ENCODE measurements at regions not wholly inside any gene's neighbourhood (a gene's known extent, or its start where the extent isn't known, plus 50 kb on each side); places are given as distances from the start of the nearest gene placed in this dataset.

DNA sequence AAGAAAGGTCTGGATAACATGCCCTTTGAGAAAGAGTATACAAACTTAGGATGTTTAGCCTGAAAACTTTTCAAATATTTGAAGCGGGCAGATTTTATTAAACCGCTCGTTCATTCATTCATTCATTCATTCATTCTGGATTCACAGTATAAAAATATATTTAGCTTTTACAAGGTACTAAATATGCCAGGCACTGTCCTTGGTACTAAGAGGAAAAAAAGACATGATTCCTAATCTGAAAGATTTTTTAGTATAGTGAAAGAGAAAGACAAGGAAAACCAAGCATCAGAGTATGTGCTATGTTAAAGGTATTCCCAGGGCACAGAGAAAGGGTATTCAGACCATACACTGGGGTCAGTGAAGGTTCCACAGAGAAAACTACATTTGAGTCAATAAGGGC lies 299.7 kb downstream of the BCAT1 start:
- peaks cover 11% of the 10 kb centered on the region for H3K27me3 Mint-ChIP-seq (ENCODE audit: unreplicated experiment)
- no peak overlapping the region for H3K4me3 Mint-ChIP-seq (ENCODE audit: unreplicated experiment)
- DNase-seq (ENCODE audit: extremely low spot score, unreplicated experiment), result no peak
- H3K27ac Mint-ChIP-seq (ENCODE audit: unreplicated experiment), result no peak overlapping the region
- H3K9me3 Mint-ChIP-seq (ENCODE audit: unreplicated experiment), result peaks cover 5% of the 10 kb centered on the region
- H3K4me1 Mint-ChIP-seq (ENCODE audit: unreplicated experiment), result no peaks in the 10 kb centered on the region
- H3K36me3 Mint-ChIP-seq (ENCODE audit: unreplicated experiment), result no peaks in the 10 kb centered on the region
- TF ChIP-seq, protein P1, sequence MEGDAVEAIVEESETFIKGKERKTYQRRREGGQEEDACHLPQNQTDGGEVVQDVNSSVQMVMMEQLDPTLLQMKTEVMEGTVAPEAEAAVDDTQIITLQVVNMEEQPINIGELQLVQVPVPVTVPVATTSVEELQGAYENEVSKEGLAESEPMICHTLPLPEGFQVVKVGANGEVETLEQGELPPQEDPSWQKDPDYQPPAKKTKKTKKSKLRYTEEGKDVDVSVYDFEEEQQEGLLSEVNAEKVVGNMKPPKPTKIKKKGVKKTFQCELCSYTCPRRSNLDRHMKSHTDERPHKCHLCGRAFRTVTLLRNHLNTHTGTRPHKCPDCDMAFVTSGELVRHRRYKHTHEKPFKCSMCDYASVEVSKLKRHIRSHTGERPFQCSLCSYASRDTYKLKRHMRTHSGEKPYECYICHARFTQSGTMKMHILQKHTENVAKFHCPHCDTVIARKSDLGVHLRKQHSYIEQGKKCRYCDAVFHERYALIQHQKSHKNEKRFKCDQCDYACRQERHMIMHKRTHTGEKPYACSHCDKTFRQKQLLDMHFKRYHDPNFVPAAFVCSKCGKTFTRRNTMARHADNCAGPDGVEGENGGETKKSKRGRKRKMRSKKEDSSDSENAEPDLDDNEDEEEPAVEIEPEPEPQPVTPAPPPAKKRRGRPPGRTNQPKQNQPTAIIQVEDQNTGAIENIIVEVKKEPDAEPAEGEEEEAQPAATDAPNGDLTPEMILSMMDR (IDR thresholded peaks at IDR 0.05), result no peak

DNA sequence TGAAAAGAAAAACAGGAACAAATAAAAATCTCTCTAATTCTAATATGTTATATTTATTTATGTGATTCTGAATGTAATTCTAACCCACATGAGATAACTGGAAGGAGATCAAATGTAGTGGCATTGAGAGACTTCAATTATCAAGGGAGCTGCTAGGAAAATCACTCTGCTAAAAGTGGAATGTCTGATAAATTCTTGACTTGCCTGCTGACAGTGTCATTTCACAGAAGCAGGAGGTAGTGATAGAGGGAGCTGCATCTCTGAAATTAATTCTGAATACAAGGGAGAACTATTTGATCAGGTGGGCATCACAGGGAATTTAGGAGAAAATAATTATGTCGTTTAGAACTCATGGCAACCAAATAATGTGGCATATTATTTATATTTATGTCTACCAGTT lies 303.6 kb downstream of the BCAT1 start:
- no peak overlapping the region for H3K27ac Mint-ChIP-seq (ENCODE audit: unreplicated experiment)
- DNase-seq (ENCODE audit: extremely low spot score, unreplicated experiment), result no peak
- peaks cover 5% of the 10 kb centered on the region for H3K9me3 Mint-ChIP-seq (ENCODE audit: unreplicated experiment)
- H3K4me1 Mint-ChIP-seq (ENCODE audit: unreplicated experiment), result no peaks in the 10 kb centered on the region
- H3K27me3 Mint-ChIP-seq (ENCODE audit: unreplicated experiment), result peaks cover 12% of the 10 kb centered on the region
- TF ChIP-seq, protein P1 (IDR thresholded peaks at IDR 0.05), result no peak
- no peak overlapping the region for H3K4me3 Mint-ChIP-seq (ENCODE audit: unreplicated experiment)
- H3K36me3 Mint-ChIP-seq (ENCODE audit: unreplicated experiment), result no peaks in the 10 kb centered on the region

DNA sequence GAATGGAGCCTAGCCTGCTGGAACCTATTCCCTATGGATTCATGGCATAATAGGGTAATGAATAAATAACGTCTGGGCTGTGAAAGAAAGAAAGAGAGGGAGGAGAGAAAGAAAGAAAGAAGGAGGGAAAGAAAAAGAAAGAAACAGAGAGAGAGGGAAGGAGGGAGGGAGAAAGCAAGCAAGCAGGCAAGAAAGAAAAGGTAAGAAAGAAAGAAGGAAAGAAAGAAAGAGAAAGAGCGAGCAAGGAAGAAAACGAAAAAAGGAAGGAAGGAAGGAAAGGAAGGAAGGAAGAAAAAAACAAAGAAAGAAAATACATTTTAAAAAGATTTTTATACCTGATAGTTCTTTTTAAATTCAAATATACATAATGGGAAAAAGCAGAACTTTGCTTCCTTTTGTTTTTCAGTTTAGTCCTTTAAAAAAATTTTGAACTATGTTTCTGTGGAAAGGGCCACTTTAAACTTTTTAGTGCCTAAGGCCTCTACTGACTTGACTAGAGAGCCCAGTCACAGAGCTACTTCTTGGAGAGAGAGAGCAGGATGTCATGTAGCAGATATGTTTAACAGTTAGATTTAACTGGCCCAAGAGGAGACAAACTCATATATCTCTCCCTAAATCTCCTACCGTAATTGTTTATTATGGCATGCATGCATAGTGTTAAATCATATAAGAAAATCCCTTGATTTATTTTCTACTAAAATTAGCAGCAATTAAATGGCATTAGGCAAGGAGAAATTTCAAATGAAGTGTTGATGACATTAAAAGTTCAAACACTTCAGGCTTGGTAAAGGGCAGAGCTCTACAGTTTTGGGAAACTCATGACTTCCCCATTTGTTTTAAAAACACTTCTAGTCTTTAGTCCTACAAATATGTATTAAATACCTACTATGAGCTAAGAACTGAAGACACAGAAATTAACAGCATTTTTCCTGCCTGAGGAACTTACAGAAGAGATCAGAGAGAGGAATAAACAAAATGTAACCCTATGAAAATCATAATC lies 305.5 kb downstream of the BCAT1 start:
- Mint-ChIP-seq H3K27ac (ENCODE audit: unreplicated experiment) (no peak overlapping the region), H3K4me3 (ENCODE audit: unreplicated experiment) (no peak overlapping the region), H3K4me1 (ENCODE audit: unreplicated experiment) (no peaks in the 10 kb centered on the region), H3K27me3 (ENCODE audit: unreplicated experiment) (peaks cover 11% of the 10 kb centered on the region), H3K36me3 (ENCODE audit: unreplicated experiment) (no peaks in the 10 kb centered on the region), H3K9me3 (ENCODE audit: unreplicated experiment) (peaks cover 5% of the 10 kb centered on the region)
- TF ChIP-seq, protein P1 (IDR thresholded peaks at IDR 0.05), result no peak
- DNase-seq (ENCODE audit: extremely low spot score, unreplicated experiment), result no peak

DNA sequence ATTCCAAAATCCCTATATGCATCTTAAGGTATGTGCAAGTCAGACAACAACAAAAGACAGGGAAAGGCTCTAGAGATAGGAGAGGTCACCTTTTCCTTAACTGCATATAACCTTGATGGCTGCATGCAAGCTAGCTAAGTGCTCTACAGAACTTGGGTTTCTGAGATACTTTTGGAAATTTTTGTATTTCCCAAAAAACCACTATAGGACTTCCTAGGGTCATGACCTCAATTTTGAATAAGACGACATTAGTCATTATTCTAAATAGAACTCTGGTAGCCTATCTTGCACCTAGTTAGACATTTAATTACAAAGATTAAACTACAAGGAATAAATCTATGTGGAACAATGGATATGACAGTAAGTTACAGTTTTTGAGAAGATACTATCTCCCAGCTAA lies 309.3 kb downstream of the BCAT1 start:
- Mint-ChIP-seq H3K9me3 (ENCODE audit: unreplicated experiment) (peaks cover 5% of the 10 kb centered on the region), H3K4me1 (ENCODE audit: unreplicated experiment) (no peaks in the 10 kb centered on the region), H3K27me3 (ENCODE audit: unreplicated experiment) (peaks cover 6% of the 10 kb centered on the region), H3K27ac (ENCODE audit: unreplicated experiment) (no peak overlapping the region), H3K36me3 (ENCODE audit: unreplicated experiment) (no peaks in the 10 kb centered on the region), H3K4me3 (ENCODE audit: unreplicated experiment) (no peak overlapping the region)
- TF ChIP-seq, protein P1 (IDR thresholded peaks at IDR 0.05), result no peak
- DNase-seq (ENCODE audit: extremely low spot score, unreplicated experiment), result no peak

DNA sequence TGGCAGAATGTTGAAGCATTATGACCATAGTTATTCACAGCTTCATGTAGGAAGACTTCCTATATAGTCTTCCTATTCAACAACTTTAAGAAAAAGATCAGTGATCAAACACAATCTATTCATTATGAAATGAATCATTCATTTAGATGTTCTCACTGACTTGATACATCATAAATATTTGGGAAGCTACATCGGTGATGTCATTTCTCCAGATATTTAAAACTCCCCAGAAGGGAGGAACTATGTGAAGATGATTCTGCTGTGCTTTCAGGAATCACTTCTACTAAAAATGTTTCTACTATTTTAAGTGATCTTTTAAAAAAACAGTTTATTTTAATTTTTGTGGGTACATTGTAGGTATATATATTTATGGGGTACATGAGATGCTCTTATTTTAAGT lies 316.4 kb downstream of the BCAT1 start:
- TF ChIP-seq, protein P1 (IDR thresholded peaks at IDR 0.05), result no peak
- Mint-ChIP-seq H3K36me3 (ENCODE audit: unreplicated experiment) (no peaks in the 10 kb centered on the region), H3K4me1 (ENCODE audit: unreplicated experiment) (peaks cover 4% of the 10 kb centered on the region), H3K4me3 (ENCODE audit: unreplicated experiment) (no peak overlapping the region), H3K27ac (ENCODE audit: unreplicated experiment) (no peak overlapping the region), H3K9me3 (ENCODE audit: unreplicated experiment) (peaks cover 7% of the 10 kb centered on the region), H3K27me3 (ENCODE audit: unreplicated experiment) (no peaks in the 10 kb centered on the region)
- no peak for DNase-seq (ENCODE audit: extremely low spot score, unreplicated experiment)
